NCI-H1694 (cell line): ENCODE measurements at regions not wholly inside any gene's neighbourhood (a gene's known extent, or its start where the extent isn't known, plus 50 kb on each side); places are given as distances from the start of the nearest gene placed in this dataset.

ENCODE experiments used
- DNase-seq: peaks from one replicate; lab custom pipeline; 2025; lab: John Stamatoyannopoulos, UW

GRCh38 chr5:105816961-105817360 is 1853.8 kb downstream of the EFNA5 start:
- no peak for DNase-seq

GRCh38 chr5:105812304-105812703 is 1858.4 kb downstream of the EFNA5 start:
- DNase-seq: no peak

GRCh38 chr5:105807951-105808350 is 1862.8 kb downstream of the EFNA5 start:
- DNase-seq: no peak

- DNase-seq: no peak
Measured at GRCh38 chr5:105807290-105807689, 1863.4 kb downstream of the EFNA5 start.

- no peak for DNase-seq
Measured at GRCh38 chr5:105806596-105806995, 1864.1 kb downstream of the EFNA5 start.

GRCh38 chr5:105803431-105803830 is 1867.3 kb downstream of the EFNA5 start:
- no peak for DNase-seq

GRCh38 chr5:105794578-105794977 is 1876.2 kb downstream of the EFNA5 start:
- DNase-seq: no peak

GRCh38 chr5:105789246-105789645 is 1881.5 kb downstream of the EFNA5 start:
- DNase-seq: no peak

- DNase-seq: no peak
Measured at GRCh38 chr5:105783811-105784210, 1886.9 kb downstream of the EFNA5 start.

- DNase-seq: no peak
Measured at GRCh38 chr5:105782501-105782900, 1888.2 kb downstream of the EFNA5 start.

- no peak for DNase-seq
Measured at GRCh38 chr5:105773241-105773640, 1897.5 kb downstream of the EFNA5 start.

- no peak for DNase-seq
Measured at GRCh38 chr5:105767267-105767666, 1903.5 kb downstream of the EFNA5 start.

- no peak for DNase-seq
Measured at GRCh38 chr5:105762728-105763127, 1908.0 kb downstream of the EFNA5 start.

- DNase-seq: no peak
Measured at GRCh38 chr5:105754056-105754455, 1916.7 kb downstream of the EFNA5 start.

GRCh38 chr5:105752801-105753200 is 1917.9 kb downstream of the EFNA5 start:
- no peak for DNase-seq

GRCh38 chr5:105751908-105752307 is 1918.8 kb downstream of the EFNA5 start:
- DNase-seq: no peak

GRCh38 chr5:105745111-105745510 is 1925.6 kb downstream of the EFNA5 start:
- DNase-seq: no peak

- no peak for DNase-seq
Measured at GRCh38 chr5:105740242-105740641, 1930.5 kb downstream of the EFNA5 start.

- no peak for DNase-seq
Measured at GRCh38 chr5:105739732-105740131, 1931.0 kb downstream of the EFNA5 start.

GRCh38 chr5:105735704-105736103 is 1935.0 kb downstream of the EFNA5 start:
- DNase-seq: no peak

- DNase-seq: no peak
Measured at GRCh38 chr5:105730982-105731381, 1939.8 kb downstream of the EFNA5 start.

GRCh38 chr5:105726093-105726492 is 1944.6 kb downstream of the EFNA5 start:
- no peak for DNase-seq

- no peak for DNase-seq
Measured at GRCh38 chr5:105708442-105708841, 1962.3 kb downstream of the EFNA5 start.

GRCh38 chr5:105702323-105702722 is 1968.4 kb downstream of the EFNA5 start:
- DNase-seq: no peak

GRCh38 chr5:105696440-105696839 is 1974.3 kb downstream of the EFNA5 start:
- no peak for DNase-seq
